ENCODE measurements at regions not wholly inside any gene's neighbourhood (a gene's known extent, or its start where the extent isn't known, plus 50 kb on each side); places are given as distances from the start of the nearest gene placed in this dataset.

GRCh38 chr15:37289109-37289765 lies 188.9 kb upstream of the MEIS2 start:
- TF ChIP-seq POLR2A (IDR thresholded peaks at IDR 0.05), result no peak
- TF ChIP-seq CTCF (IDR thresholded peaks at IDR 0.05), result peak in 1 of 7 experiments; percentile 10
- H3K36me3 ChIP-seq, result no peaks in the 10 kb centered on the region
- H3K27me3 ChIP-seq, result no peaks in the 10 kb centered on the region
- H3K4me3 ChIP-seq, result no peak overlapping the region
- 65 to 82% (median 77%) methylated on average over 3 of the region's 3 CpGs for WGBS, 5 donors
- H3K27ac ChIP-seq, result no peak overlapping the region
- intact Hi-C loops (cut with DNase I; ENCODE audit: low total_unique reads), result no loop called here
- H3K4me1 ChIP-seq, result peaks cover 0 to 4% (median 0%) of the 10 kb centered on the region in 4 donors
- H3K9me3 ChIP-seq, result no peaks in the 10 kb centered on the region
- DNase-seq, result peak in 1 of 2 donors; percentile 25

GRCh38 chr15:37291920-37292319 lies 191.6 kb upstream of the MEIS2 start:
- no peaks in the 10 kb centered on the region for H3K27me3 ChIP-seq
- intact Hi-C loops (cut with DNase I; ENCODE audit: low total_unique reads), result no loop called here

GRCh38 chr15:37298271-37298670 lies 197.9 kb upstream of the MEIS2 start:
- Histone ChIP-seq H3K9me3 (no peaks in the 10 kb centered on the region), H3K4me1 (no peaks in the 10 kb centered on the region), H3K36me3 (no peaks in the 10 kb centered on the region), H3K27ac (no peak overlapping the region), H3K27me3 (no peaks in the 10 kb centered on the region), H3K4me3 (no peak overlapping the region)
- DNase-seq, result no peak
- TF ChIP-seq EP300 (IDR thresholded peaks at IDR 0.05) (no peak), CTCF (IDR thresholded peaks at IDR 0.05) (no peak), POLR2A (IDR thresholded peaks at IDR 0.05) (no peak), POLR2AphosphoS5 (IDR thresholded peaks at IDR 0.05) (no peak)
- intact Hi-C loops (cut with DNase I; ENCODE audit: low total_unique reads), result no loop called here
- 14 to 42% (median 33%) methylated on average over 1 of the region's 1 CpG for WGBS, 5 donors

More at GRCh38 chr15:37291920-37292319, 191.6 kb upstream of the MEIS2 start:
- H3K4me1 ChIP-seq, result peaks cover 0 to 4% (median 0%) of the 10 kb centered on the region in 4 donors
- no peak overlapping the region for H3K4me3 ChIP-seq
- no peaks in the 10 kb centered on the region for H3K36me3 ChIP-seq
- peak in 1 of 2 donors; percentile 53 for DNase-seq
- TF ChIP-seq POLR2A (IDR thresholded peaks at IDR 0.05), result no peak
- TF ChIP-seq POLR2AphosphoS5 (IDR thresholded peaks at IDR 0.05), result peak in 1 of 3 donors; percentile 46
- WGBS, 5 donors, result 27 to 46% (median 39%) methylated on average over 1 of the region's 1 CpG
- H3K9me3 ChIP-seq, result no peaks in the 10 kb centered on the region
- no peak overlapping the region for H3K27ac ChIP-seq

GRCh38 chr15:37339437-37339836 lies 239.1 kb upstream of the MEIS2 start:
- no peaks in the 10 kb centered on the region for H3K27me3 ChIP-seq
- no peaks in the 10 kb centered on the region for H3K4me1 ChIP-seq
- no peak overlapping the region for H3K27ac ChIP-seq
- no peak for DNase-seq
- H3K4me3 ChIP-seq, result no peak overlapping the region
- WGBS, 5 donors, result 84 to 89% (median 88%) methylated on average over 3 of the region's 3 CpGs
- H3K9me3 ChIP-seq, result no peaks in the 10 kb centered on the region
- intact Hi-C loops (cut with DNase I; ENCODE audit: low total_unique reads), result no loop called here
- H3K36me3 ChIP-seq, result no peaks in the 10 kb centered on the region
- TF ChIP-seq POLR2AphosphoS5 (IDR thresholded peaks at IDR 0.05) (no peak), CTCF (IDR thresholded peaks at IDR 0.05) (no peak), POLR2A (IDR thresholded peaks at IDR 0.05) (no peak), EP300 (IDR thresholded peaks at IDR 0.05) (no peak)

GRCh38 chr15:37339856-37340255 lies 239.5 kb upstream of the MEIS2 start:
- 76 to 85% (median 83%) methylated on average over 3 of the region's 3 CpGs for whole genome bisulfite sequencing, 5 donors
- Histone ChIP-seq H3K36me3 (no peaks in the 10 kb centered on the region), H3K4me3 (no peak overlapping the region), H3K27ac (no peak overlapping the region), H3K27me3 (no peaks in the 10 kb centered on the region), H3K9me3 (no peaks in the 10 kb centered on the region), H3K4me1 (no peaks in the 10 kb centered on the region)
- DNase-seq, result peak in 1 of 2 donors; percentile 15
- intact Hi-C loops (cut with DNase I; ENCODE audit: low total_unique reads), result no loop called here
- TF ChIP-seq CTCF (IDR thresholded peaks at IDR 0.05) (no peak), POLR2AphosphoS5 (IDR thresholded peaks at IDR 0.05) (no peak), EP300 (IDR thresholded peaks at IDR 0.05) (no peak), POLR2A (IDR thresholded peaks at IDR 0.05) (no peak)
